NCI-H1048 (cell line): ENCODE measurements at regions not wholly inside any gene's neighbourhood (a gene's known extent, or its start where the extent isn't known, plus 50 kb on each side); places are given as distances from the start of the nearest gene placed in this dataset.

Experiments
- DNase-seq: peaks from one replicate; lab custom pipeline; 2025; lab: John Stamatoyannopoulos, UW

DNA sequence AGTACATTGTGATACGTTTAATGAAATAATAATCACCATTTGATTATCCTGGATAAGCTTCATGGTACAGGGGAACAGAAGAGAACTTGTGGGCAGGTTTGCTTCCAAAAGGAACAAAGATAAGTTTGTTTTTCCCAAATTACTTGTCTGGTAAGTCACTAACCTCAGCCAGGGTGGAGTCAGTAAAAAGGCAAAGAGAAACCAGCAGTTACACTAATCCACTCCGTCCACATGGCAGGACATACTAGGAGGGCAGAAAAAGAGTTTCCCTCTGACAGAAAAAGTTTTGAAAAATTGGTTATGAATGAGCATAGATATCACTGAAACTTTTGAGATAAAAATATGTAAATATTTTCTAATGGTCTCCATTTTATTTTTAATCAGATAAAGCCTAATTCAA, 285.9 kb downstream of the IL15 start:
- DNase-seq = no peak

DNA sequence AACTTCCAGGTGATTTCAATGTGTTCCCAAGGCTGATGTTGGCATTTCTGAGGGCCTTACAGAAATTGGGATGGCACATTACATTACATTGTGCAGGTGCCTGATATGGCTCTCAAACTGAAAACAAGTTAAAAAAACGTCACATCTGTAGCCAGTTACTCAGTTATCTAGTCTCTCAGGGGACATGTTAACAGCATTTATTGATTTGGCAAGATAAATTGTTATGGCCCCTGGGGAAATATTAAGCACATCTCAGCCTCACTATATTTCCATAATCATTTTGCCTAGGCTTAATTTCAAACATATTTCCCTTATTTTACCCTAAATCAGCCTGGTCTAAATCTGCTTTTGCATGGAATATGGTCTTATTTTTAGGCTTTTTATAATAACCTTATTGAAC, 290.0 kb downstream of the IL15 start:
- no peak for DNase-seq

- no peak for DNase-seq
These were observed 296.1 kb downstream of the IL15 start for GRCh38 chr4:141932490-141932889.

DNA sequence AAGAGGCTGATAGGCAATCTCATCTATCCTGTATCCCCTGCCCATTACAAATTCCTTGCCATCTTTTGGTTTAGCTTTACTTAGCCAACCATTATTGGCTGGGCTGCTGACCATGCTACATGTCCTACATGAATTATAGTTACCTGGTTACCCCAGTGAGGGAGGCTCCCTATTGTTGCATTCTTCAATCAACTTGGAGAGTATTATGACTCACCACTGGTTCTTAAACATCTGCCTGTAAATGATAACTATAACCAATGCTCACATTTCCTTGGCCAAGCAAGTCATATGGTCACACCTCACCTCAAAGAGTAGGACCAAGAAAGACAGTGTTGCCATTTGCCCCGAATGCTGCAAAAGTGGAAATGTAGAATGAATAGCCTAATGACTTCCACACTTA, 297.6 kb downstream of the IL15 start:
- DNase-seq = no peak

DNA sequence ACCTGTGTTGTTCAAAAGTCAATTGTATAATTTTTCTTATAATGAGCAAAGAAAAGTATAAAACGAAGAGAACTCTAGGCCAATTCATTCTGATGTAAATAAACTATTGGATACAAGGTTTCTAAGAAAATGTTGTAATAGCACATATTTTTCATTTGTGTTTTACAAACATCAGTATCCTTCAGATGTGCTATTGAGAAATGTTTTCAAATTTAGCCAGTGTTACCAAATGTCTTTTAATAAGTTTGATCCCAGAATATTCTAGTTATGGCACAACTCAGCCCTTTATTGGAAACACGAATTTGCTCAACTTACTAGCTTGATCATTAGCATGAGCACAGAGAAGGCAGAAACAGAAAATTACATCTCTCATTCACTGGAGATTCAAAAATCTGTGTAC, 319.3 kb downstream of the IL15 start:
- DNase-seq = no peak

- no peak for DNase-seq
These were observed 321.0 kb downstream of the IL15 start for GRCh38 chr4:141957416-141957815.

- no peak for DNase-seq
These were observed 326.1 kb downstream of the IL15 start for GRCh38 chr4:141962486-141962885.

DNA sequence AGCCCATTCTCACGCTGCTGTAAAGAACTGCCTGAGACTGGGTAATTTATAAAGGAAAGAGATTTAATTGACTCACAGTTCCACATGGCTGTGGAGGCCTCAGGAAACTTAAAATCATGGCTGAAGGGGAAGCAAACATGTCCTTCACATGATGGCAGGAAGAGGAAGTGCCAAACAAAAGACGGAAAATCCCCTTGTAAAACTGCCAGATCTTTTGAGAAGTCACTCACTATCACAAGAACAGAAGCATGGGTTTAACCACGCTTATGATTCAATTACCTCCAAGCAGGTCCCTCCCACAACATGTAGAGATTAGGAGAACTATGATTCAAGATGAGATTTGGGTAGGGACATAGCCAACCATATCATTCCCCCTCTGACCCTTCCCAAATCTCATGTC, 335.5 kb downstream of the IL15 start:
- DNase-seq = no peak

DNA sequence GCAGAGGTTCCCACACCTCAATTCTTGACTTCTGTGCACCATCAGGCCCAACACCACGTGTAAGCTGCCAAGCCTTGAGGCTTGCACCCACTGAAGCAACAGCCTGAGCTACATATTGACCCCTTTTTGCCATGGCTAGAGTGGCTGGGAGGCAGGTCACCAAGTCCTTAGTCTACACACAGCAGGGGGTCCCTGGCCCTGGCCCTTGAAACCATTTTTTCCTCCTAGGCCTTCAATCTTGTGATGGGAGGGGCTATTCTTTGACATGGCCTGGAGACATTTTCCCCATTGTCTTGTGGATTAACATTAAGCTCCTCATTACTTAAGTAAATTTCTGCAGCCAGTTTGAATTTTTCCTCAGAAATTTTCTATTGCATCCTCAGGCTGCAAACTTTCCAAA, 336.6 kb downstream of the IL15 start:
- DNase-seq = no peak
